22Rv1 (cell line): ENCODE measurements at regions not wholly inside any gene's neighbourhood (a gene's known extent, or its start where the extent isn't known, plus 50 kb on each side); places are given as distances from the start of the nearest gene placed in this dataset.
"Not testable (repeated sequence)": the region's sequence is repeated elsewhere in the genome, so short reads cannot be mapped to it uniquely, and the experiment has no call there.

ENCODE experiments used
- H3K27ac ChIP-seq: fragments of 450-650 bp; 2 replicates; pipeline ENCODE4 v1.5.1; 2017
- CTCF ChIP-seq: fragments of 450-650 bp; IDR thresholded peaks from 2 replicates; pipeline ENCODE4 v1.5.1; 2017; ENCODE audit warnings: mild to moderate bottlenecking
- ZFX ChIP-seq: fragments of 450-650 bp; IDR thresholded peaks from 2 replicates; pipeline ENCODE4 v1.6.1; 2017; ENCODE audit warnings: antibody characterized with exemption, borderline replicate concordance

- no peak for TF ChIP-seq CTCF
- TF ChIP-seq ZFX: no peak
Observed at GRCh38 chr18:27520401-27520800, 335.3 kb upstream of the CHST9 start.

GRCh38 chr18:27510036-27510633 is 325.0 kb upstream of the CHST9 start:
- H3K27ac ChIP-seq: not testable (repeated sequence)

More at GRCh38 chr18:27520401-27520800, 335.3 kb upstream of the CHST9 start:
- no peak overlapping the region for H3K27ac ChIP-seq

DNA sequence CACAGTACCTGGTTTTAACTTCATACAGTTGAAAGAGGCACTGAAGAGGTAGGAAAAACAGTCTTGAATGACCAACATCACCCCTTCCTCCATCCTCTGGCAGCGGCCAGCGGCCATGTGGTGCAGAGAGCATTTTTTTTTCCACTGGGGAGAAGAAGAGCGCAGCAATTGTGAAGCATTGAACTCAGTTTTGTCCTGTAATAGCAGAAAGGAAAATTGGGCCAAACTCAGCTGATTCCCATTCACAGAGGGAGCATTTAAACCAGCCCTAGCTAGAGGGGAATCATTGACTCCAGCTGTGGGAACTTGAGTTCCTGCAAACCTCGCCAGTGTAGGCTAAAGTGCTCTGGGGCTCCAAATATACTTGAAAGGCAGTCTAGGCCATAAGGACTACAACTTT is 316.6 kb upstream of the CHST9 start:
- TF ChIP-seq CTCF (no peak), ZFX (no peak)
- no peak overlapping the region for H3K27ac ChIP-seq

GRCh38 chr18:27500531-27500930 is 315.4 kb upstream of the CHST9 start:
- H3K27ac ChIP-seq: no peak overlapping the region
- TF ChIP-seq CTCF: no peak
- TF ChIP-seq ZFX: no peak

GRCh38 chr18:27497246-27497645 is 312.1 kb upstream of the CHST9 start:
- TF ChIP-seq ZFX (no peak), CTCF (no peak)
- no peak overlapping the region for H3K27ac ChIP-seq

- H3K27ac ChIP-seq: no peak overlapping the region
- TF ChIP-seq CTCF (no peak), ZFX (no peak)
Observed at GRCh38 chr18:27493182-27493581, 308.1 kb upstream of the CHST9 start.

DNA sequence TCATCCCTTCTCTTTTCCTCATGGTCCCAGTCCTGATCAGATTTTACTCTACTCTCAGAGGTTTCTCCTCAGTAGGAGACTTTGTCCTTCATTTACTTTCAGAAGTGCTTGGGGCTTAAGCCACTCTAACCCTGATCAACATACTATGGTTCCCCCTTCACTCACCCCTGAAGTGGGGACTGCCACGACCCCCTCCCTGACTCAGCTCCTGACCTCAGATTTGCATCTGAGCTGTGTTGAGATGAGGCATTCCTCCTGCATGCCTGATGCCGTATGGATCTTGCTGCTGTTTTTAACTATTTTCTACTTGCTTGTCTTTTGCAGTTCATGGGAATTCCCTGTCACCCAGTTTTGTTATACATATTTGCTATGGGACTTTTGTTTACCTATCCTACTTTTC is 306.7 kb upstream of the CHST9 start:
- TF ChIP-seq CTCF: no peak
- TF ChIP-seq ZFX: no peak
- H3K27ac ChIP-seq: no peak overlapping the region

- TF ChIP-seq CTCF (no peak), ZFX (no peak)
- H3K27ac ChIP-seq: peak overlapping the region; percentile 58
Observed at GRCh38 chr18:27483276-27483675, 298.2 kb upstream of the CHST9 start.
